HCT116 (cell line): ENCODE measurements at regions not wholly inside any gene's neighbourhood (a gene's known extent, or its start where the extent isn't known, plus 50 kb on each side); places are given as distances from the start of the nearest gene placed in this dataset.

ENCODE experiments used
- ATAC-seq: fragments of 200-7000 bp; cut with Tn5 transposase; 2 replicates; pipeline ENCODE4 v1.9.1; 2020; ENCODE audit warnings: mild to moderate bottlenecking, moderate library complexity
- BruUV-seq: library from RNA; stranded (reverse); fragments of 400-500 nt; replicated peaks from 2 replicates; lab custom pipeline; 2021; lab: Mats Ljungman, UMichigan
- CTCF ChIA-PET: fragments of 300-600 bp; sonication (Branson Sonifier 250); formaldehyde crosslinking; loops from one replicate; lab custom pipeline; 2021; ENCODE audit warnings: antibody characterized with exemption; lab: Charles Lee
- POLR2A ChIA-PET: fragments of 300-600, 350-600 bp; sonication (Branson Sonifier 250); formaldehyde crosslinking; loops from one replicate; lab custom pipeline; 2021; ENCODE audit warnings: antibody characterized with exemption; lab: Charles Lee
- RAD21 ChIA-PET, 2 experiments: fragments of 300-600 bp; sonication (Branson Sonifier 250); formaldehyde crosslinking; loops; one replicate each; lab custom pipeline; 2023; ENCODE audit warnings: low total read pairs in 2 of 2; ENCODE audit not compliant: uncharacterized antibody in 2 of 2, unreplicated experiment in 2 of 2, low non-redundant PET in 1 of 2; lab: Charles Lee
- DNase-seq: peaks from one replicate; pipeline ENCODE4 v3.0.0-alpha.2; 2010; ENCODE audit warnings: low read depth, low spot score
- H2AFZ ChIP-seq: fragments of 200-600 bp; shearing (Covaris generic), sonication (generic); 2 replicates; pipeline ENCODE4 v1.6.1; 2017; ENCODE audit warnings: low read depth, mixed run types, mixed read lengths, antibody characterized with exemption, low read length; ENCODE audit not compliant: poor library complexity, severe bottlenecking
- H3K27ac ChIP-seq: 2 replicates; pipeline ENCODE4 v1.5.1; 2012; ENCODE audit warnings: low read depth, low read length
- H3K27me3 ChIP-seq: fragments of 200-600 bp; sonication (generic); 2 replicates; pipeline ENCODE4 v1.6.1; 2016; ENCODE audit warnings: mixed run types, low read length, mixed read lengths; ENCODE audit not compliant: insufficient read depth
- H3K36me3 ChIP-seq, 2 experiments: fragments of 200-500 bp in 1 of 2; fragments of 200-600 bp in 1 of 2; sonication (Bioruptor generic) in 1 of 2; sonication (generic) in 1 of 2; 2 replicates each; pipeline versions ENCODE4 v1.5.1 to v1.6.1; 2014 to 2016; ENCODE audit warnings: low read length in 2 of 2, inconsistent platforms in 1 of 2, mixed read lengths in 1 of 2, mixed run types in 1 of 2; ENCODE audit not compliant: insufficient read depth in 2 of 2, control insufficient read depth in 1 of 2
- H3K4me1 ChIP-seq, 2 experiments: fragments of 200-600 bp in 1 of 2; sonication (generic) in 1 of 2; 2 replicates each; pipeline versions ENCODE4 v1.5.1 to v1.6.1; 2012 to 2017; ENCODE audit warnings: low read length in 2 of 2, inconsistent platforms in 1 of 2, mild to moderate bottlenecking in 1 of 2, mixed read lengths in 1 of 2, mixed run types in 1 of 2, moderate library complexity in 1 of 2; ENCODE audit not compliant: insufficient read depth in 2 of 2, control insufficient read depth in 1 of 2
- H3K4me2 ChIP-seq: fragments of 200-600 bp; sonication (generic); 2 replicates; pipeline ENCODE4 v1.6.1; 2017; ENCODE audit warnings: mixed run types, low read length, mixed read lengths
- H3K4me3 ChIP-seq, 2 experiments: fragments of 200-600 bp in 1 of 2; sonication (generic) in 1 of 2; replicated peaks in 1 of 2; 2 replicates each; pipeline ENCODE4 v1.5.1; 2011 to 2016; ENCODE audit warnings: low read length in 2 of 2, control low read depth in 1 of 2, low read depth in 1 of 2, mild to moderate bottlenecking in 1 of 2, mixed read lengths in 1 of 2, mixed run types in 1 of 2
- H3K79me2 ChIP-seq: fragments of 200-600 bp; sonication (generic); 2 replicates; pipeline ENCODE4 v1.6.1; 2017; ENCODE audit warnings: mild to moderate bottlenecking, mixed run types, low read length, moderate library complexity, mixed read lengths; ENCODE audit not compliant: insufficient read depth
- H3K9ac ChIP-seq: fragments of 200-600 bp; sonication (generic); 2 replicates; pipeline ENCODE4 v1.6.1; 2016; ENCODE audit warnings: low read length, mixed read lengths
- H3K9me2 ChIP-seq: fragments of 200-600 bp; sonication (generic), shearing (Covaris generic); 2 replicates; pipeline ENCODE4 v1.6.1; 2017; ENCODE audit warnings: mixed run types, mild to moderate bottlenecking, moderate library complexity; ENCODE audit not compliant: insufficient read depth
- H3K9me3 ChIP-seq, 2 experiments: fragments of 200-500 bp in 1 of 2; fragments of 200-600 bp in 1 of 2; sonication (Bioruptor generic) in 1 of 2; sonication (generic) in 1 of 2; 2 replicates each; pipeline ENCODE4 v1.6.1; 2014 to 2017; ENCODE audit warnings: low read length in 2 of 2, mixed read lengths in 2 of 2, inconsistent platforms in 1 of 2, low read depth in 1 of 2, mild to moderate bottlenecking in 1 of 2, mixed run types in 1 of 2, moderate library complexity in 1 of 2; ENCODE audit not compliant: control insufficient read depth in 1 of 2, insufficient read depth in 1 of 2
- H4K20me1 ChIP-seq: fragments of 200-600 bp; sonication (generic), shearing (Covaris generic); 2 replicates; pipeline ENCODE4 v1.6.1; 2017; ENCODE audit warnings: mixed run types, mild to moderate bottlenecking, moderate library complexity; ENCODE audit not compliant: insufficient read depth
- ATF3 ChIP-seq: IDR thresholded peaks from 2 replicates; pipeline ENCODE4 v1.6.1; 2012
- CBX3 ChIP-seq: IDR thresholded peaks from 2 replicates; pipeline ENCODE4 v1.6.1; 2012; ENCODE audit warnings: low read depth
- CEBPB ChIP-seq: IDR thresholded peaks from 2 replicates; pipeline ENCODE4 v1.6.1; 2012; ENCODE audit warnings: low read depth
- ELF1 ChIP-seq: IDR thresholded peaks from 2 replicates; pipeline ENCODE4 v1.6.1; 2012; ENCODE audit warnings: low read depth, borderline replicate concordance
- EZH2 ChIP-seq: fragments of 200-600 bp; sonication (generic); IDR thresholded peaks from 2 replicates; pipeline ENCODE4 v1.6.1; 2017; ENCODE audit warnings: antibody characterized with exemption, mixed run types
- EZH2phosphoT487 ChIP-seq: fragments of 200-600 bp; IDR thresholded peaks from 2 replicates; pipeline ENCODE4 v1.6.1; 2018; ENCODE audit warnings: antibody characterized with exemption, borderline replicate concordance
- JUND ChIP-seq: IDR thresholded peaks from 2 replicates; pipeline ENCODE4 v1.6.1; 2012
- POLR2A ChIP-seq: IDR thresholded peaks from 2 replicates; pipeline ENCODE4 v1.7.0; 2011; ENCODE audit warnings: borderline replicate concordance; ENCODE audit not compliant: insufficient read depth, insufficient read length; ENCODE audit errors: extremely low read depth
- POLR2AphosphoS5 ChIP-seq: IDR thresholded peaks from 2 replicates; pipeline ENCODE4 v1.6.1; 2011; ENCODE audit warnings: mild to moderate bottlenecking, low read depth, low read length, moderate library complexity
- RAD21 ChIP-seq: IDR thresholded peaks from 2 replicates; pipeline ENCODE4 v1.6.1; 2012; ENCODE audit warnings: low read depth, mild to moderate bottlenecking
- SP1 ChIP-seq: IDR thresholded peaks from 2 replicates; pipeline ENCODE4 v1.6.1; 2012; ENCODE audit warnings: low read depth
- TCF7L2 ChIP-seq: IDR thresholded peaks from 2 replicates; pipeline ENCODE4 v1.7.0; 2011; ENCODE audit warnings: borderline replicate concordance, inconsistent platforms; ENCODE audit not compliant: insufficient read depth, insufficient read length; ENCODE audit errors: extremely low read depth
- ZFX ChIP-seq: fragments of 450-650 bp; IDR thresholded peaks from 2 replicates; pipeline ENCODE4 v1.6.1; 2017
- ZNF274 ChIP-seq: fragments of 200-500 bp; sonication (Bioruptor generic); IDR thresholded peaks from 2 replicates; pipeline ENCODE4 v1.6.1; 2014; ENCODE audit warnings: mild to moderate bottlenecking, low read depth, low read length, inconsistent platforms
- intact Hi-C: fragments of 100-400 bp; cut with micrococcal nuclease; formaldehyde crosslinking; loops from 2 replicates; pipeline ENCODE4 v1.10.0; 2022
- TF ChIP-seq, protein P1 (sequence below): IDR thresholded peaks from 2 replicates; pipeline ENCODE4 v1.6.1; 2011; ENCODE audit warnings: mild to moderate bottlenecking, low read length, moderate library complexity; ENCODE audit not compliant: insufficient replicate concordance; ENCODE audit errors: extremely low read depth
- TF ChIP-seq, protein P2 (sequence below): IDR thresholded peaks from 2 replicates; pipeline ENCODE4 v1.6.1; 2012; ENCODE audit warnings: low read depth

DNA sequence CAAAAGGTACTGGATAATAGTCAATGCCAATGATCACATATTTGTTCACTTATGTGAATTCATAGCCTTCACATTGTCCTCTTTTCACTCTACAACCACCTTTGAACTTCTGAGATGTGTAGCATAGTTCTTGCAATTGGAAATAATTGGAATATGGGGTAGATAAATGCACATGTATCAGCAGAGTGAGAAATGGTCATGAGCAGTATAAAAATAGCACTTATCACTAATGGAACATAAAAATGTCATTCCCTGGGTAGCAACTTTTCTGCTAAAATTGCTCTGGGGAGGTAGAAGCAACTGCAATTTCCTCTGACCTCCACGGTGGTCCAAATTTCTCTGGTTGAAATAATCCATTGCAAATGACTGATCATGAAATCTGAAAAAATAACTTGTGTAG, 1785.7 kb upstream of the FLRT2 start:
- Histone ChIP-seq H2AFZ (no peak overlapping the region), H3K27ac (no peak overlapping the region), H3K27me3 (no peaks in the 10 kb centered on the region), H3K4me2 (no peak overlapping the region), H3K36me3 (no peaks in the 10 kb centered on the region), H3K4me1 (no peaks in the 10 kb centered on the region), H3K9me3 (peaks cover 3 to 21% of the 10 kb centered on the region in 2 experiments; a peak in 2 of 4 replicates), H3K9me2 (no peaks in the 10 kb centered on the region), H3K9ac (no peak overlapping the region), H3K79me2 (no peaks in the 10 kb centered on the region), H3K4me3 (no peak overlapping the region), H4K20me1 (no peaks in the 10 kb centered on the region)
- CTCF ChIA-PET, result no interaction called here
- RAD21 ChIA-PET, result no interaction called here
- ATAC-seq (no peak), DNase-seq (no peak)
- no peak for TF ChIP-seq RAD21
- TF ChIP-seq ZNF274, result no peak
- TF ChIP-seq POLR2A, result no peak
- no peak for TF ChIP-seq CEBPB
- TF ChIP-seq JUND, result no peak
- TF ChIP-seq ZFX, result no peak
- TF ChIP-seq TCF7L2, result no peak
- TF ChIP-seq CBX3, result no peak
- no peak for TF ChIP-seq EZH2phosphoT487
- TF ChIP-seq, protein P1, sequence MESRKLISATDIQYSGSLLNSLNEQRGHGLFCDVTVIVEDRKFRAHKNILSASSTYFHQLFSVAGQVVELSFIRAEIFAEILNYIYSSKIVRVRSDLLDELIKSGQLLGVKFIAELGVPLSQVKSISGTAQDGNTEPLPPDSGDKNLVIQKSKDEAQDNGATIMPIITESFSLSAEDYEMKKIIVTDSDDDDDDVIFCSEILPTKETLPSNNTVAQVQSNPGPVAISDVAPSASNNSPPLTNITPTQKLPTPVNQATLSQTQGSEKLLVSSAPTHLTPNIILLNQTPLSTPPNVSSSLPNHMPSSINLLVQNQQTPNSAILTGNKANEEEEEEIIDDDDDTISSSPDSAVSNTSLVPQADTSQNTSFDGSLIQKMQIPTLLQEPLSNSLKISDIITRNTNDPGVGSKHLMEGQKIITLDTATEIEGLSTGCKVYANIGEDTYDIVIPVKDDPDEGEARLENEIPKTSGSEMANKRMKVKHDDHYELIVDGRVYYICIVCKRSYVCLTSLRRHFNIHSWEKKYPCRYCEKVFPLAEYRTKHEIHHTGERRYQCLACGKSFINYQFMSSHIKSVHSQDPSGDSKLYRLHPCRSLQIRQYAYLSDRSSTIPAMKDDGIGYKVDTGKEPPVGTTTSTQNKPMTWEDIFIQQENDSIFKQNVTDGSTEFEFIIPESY, result no peak
- TF ChIP-seq ATF3, result no peak
- no peak for TF ChIP-seq POLR2AphosphoS5
- TF ChIP-seq ELF1, result no peak
- TF ChIP-seq, protein P2, sequence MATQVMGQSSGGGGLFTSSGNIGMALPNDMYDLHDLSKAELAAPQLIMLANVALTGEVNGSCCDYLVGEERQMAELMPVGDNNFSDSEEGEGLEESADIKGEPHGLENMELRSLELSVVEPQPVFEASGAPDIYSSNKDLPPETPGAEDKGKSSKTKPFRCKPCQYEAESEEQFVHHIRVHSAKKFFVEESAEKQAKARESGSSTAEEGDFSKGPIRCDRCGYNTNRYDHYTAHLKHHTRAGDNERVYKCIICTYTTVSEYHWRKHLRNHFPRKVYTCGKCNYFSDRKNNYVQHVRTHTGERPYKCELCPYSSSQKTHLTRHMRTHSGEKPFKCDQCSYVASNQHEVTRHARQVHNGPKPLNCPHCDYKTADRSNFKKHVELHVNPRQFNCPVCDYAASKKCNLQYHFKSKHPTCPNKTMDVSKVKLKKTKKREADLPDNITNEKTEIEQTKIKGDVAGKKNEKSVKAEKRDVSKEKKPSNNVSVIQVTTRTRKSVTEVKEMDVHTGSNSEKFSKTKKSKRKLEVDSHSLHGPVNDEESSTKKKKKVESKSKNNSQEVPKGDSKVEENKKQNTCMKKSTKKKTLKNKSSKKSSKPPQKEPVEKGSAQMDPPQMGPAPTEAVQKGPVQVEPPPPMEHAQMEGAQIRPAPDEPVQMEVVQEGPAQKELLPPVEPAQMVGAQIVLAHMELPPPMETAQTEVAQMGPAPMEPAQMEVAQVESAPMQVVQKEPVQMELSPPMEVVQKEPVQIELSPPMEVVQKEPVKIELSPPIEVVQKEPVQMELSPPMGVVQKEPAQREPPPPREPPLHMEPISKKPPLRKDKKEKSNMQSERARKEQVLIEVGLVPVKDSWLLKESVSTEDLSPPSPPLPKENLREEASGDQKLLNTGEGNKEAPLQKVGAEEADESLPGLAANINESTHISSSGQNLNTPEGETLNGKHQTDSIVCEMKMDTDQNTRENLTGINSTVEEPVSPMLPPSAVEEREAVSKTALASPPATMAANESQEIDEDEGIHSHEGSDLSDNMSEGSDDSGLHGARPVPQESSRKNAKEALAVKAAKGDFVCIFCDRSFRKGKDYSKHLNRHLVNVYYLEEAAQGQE, result no peak
- TF ChIP-seq SP1, result no peak
- TF ChIP-seq EZH2, result no peak
- POLR2A ChIA-PET, result no interaction called here
- no TSS peak for BruUV-seq
- intact Hi-C loops, result no loop called here
